MV-4-11 (cell line): ENCODE measurements at regions not wholly inside any gene's neighbourhood (a gene's known extent, or its start where the extent isn't known, plus 50 kb on each side); places are given as distances from the start of the nearest gene placed in this dataset.

Experiments used
- DNase-seq: peaks from one replicate; lab custom pipeline; 2025; lab: John Stamatoyannopoulos, UW

- DNase-seq = no peak
Measured at GRCh38 chr4:185991770-185992169, 77.2 kb upstream of the TLR3 start.

DNA sequence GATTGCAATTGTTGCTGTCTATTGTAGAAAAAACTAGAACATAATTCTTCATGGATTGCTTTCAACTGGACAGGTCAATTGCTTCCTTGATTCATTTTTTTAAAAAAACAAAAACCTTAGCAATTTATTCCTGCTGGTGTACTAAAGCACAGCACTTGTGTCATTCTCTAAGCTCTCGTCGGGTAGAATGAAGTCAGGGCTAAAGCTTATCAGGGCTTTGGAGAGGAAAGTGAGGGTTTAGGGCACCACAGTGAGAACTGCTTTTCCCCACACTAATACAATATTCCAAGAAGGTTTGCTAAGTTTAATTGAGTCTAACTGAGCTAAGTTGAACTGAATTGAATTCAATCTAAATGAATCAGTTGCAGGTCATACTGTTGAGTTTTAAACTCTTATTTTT is 76.4 kb upstream of the TLR3 start:
- DNase-seq = no peak

DNA sequence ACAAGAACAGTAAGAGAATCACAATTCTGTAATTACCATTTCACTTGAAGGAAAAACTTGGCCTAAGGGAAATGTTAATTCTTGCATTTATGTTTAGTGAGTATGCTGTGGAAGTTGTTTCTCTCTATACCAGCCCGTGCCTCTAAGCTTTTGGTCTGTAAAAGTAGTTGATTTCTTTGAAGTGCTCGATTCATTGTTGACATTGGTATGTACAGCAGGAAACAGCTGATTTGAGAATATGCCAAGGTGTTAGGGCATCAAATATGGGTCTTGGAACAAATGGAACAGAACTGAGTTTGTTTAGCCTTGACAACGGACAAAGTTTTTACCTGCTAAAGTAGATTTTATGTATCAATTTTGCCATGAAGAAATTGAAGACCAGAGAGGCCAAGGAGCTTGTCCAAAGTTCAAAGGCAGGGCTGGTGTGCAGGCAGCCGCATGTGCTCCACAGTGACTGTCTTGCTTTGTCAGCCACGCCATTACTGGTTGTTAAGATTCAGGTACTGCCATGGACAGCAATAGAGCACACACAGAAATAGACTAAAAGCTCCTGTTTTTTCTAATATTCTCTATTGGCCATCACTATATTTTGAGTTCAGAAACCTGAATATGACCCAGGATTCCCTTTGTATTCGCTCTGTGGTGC is 75.5 kb upstream of the TLR3 start:
- no peak for DNase-seq

GRCh38 chr4:185994750-185995149 is 74.2 kb upstream of the TLR3 start:
- DNase-seq = no peak

DNA sequence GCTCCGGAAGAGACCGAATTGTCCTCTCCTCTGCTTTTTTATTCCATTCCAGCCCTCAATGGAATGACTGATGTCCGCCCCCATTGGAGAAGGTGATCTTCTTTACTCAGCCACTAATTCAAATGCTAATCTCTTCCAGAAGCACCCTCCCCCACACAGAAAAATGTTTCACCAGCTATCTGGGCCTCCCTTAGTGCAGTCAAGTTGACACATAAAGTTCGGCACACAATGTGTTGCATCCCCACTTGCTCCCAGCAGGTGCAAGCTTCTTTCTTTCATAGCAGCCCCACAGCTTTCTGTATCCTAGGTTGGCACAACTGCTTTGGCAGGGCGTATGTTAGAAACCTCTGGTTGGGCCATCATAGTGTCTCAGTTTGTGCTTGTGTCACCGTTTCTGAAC is 73.3 kb upstream of the TLR3 start:
- DNase-seq = no peak

- no peak for DNase-seq
Measured at GRCh38 chr4:185997296-185997695, 71.7 kb upstream of the TLR3 start.

- no peak for DNase-seq
Measured at GRCh38 chr4:185998791-185999190, 70.2 kb upstream of the TLR3 start.

- DNase-seq = no peak
Measured at GRCh38 chr4:185999207-185999606, 69.7 kb upstream of the TLR3 start.

- no peak for DNase-seq
Measured at GRCh38 chr4:186002853-186003252, 66.1 kb upstream of the TLR3 start.

DNA sequence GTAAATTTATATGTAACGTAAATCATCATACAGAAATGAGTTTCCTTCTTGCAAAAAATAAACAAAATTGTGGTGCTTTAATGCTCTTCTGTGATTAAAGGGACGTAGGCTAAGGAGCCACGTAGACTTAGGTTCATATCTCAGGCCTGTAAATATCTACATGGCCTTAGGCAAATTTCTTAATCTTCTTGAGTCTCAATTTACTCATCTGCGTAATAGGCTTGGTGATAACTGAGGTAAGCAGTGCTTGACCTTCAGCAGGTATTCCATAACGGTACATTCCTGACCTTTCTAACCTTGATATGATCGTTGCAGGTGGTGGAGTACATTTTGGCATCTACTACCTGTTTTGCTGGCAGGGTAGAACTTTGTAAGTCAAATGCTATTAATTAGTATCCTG is 65.2 kb upstream of the TLR3 start:
- DNase-seq = no peak

DNA sequence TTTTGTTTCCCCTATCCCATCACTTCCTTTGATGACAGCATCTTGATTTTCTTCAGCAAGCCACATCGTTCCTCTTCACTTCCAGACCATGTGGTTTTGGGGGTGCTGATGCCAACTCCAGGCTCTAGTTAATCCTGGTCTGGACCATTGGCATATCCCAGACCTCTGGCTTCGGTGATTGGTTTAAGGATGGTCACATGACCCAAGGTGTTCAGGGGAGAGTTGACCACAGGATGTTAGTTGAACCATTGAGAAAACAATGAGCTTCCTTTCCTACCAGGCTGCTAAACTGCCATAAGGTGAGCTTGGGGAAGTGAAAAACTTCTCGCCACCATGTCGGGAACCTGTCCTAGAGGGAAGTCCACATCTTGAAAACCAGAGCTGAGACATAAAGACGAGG is 60.9 kb upstream of the TLR3 start:
- no peak for DNase-seq

DNA sequence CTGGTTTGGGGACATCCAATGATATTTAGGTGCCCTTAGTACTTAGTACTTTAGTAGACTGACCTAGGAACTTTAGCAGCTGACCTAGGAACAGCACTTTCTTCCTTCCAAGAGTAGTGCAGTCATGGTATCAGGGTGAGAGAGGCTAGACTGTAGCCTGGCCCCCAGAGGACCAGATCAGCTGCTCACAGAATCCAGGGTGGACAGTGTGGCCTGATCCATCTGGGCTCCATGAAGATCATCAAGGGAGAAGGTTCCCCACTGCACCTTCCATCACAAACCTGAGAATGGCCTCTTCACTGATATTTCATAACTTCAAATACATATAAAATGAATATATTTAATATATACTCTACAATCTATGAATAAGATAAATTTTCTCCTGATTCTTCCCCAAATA is 59.0 kb upstream of the TLR3 start:
- no peak for DNase-seq

- DNase-seq = no peak
Measured at GRCh38 chr4:186010821-186011220, 58.1 kb upstream of the TLR3 start.

DNA sequence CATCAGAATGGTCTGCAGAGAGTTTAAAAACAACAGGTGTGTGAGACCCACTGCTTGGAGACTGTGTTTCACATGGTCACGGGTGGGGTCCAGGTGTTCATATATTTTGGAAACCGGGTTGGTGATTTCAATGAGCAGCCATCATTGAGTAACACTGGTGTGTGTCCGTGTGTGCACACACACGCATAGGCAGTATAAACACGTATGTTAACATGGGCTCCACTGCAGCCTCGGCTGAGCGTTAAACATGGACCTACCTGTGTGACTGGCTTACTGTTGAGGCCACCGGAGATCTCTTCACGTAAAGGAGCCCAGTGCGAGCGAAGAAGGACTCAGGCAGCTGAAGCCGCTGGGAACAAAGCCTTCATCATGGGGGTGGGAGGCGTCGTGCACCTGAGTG is 56.9 kb upstream of the TLR3 start:
- no peak for DNase-seq

DNA sequence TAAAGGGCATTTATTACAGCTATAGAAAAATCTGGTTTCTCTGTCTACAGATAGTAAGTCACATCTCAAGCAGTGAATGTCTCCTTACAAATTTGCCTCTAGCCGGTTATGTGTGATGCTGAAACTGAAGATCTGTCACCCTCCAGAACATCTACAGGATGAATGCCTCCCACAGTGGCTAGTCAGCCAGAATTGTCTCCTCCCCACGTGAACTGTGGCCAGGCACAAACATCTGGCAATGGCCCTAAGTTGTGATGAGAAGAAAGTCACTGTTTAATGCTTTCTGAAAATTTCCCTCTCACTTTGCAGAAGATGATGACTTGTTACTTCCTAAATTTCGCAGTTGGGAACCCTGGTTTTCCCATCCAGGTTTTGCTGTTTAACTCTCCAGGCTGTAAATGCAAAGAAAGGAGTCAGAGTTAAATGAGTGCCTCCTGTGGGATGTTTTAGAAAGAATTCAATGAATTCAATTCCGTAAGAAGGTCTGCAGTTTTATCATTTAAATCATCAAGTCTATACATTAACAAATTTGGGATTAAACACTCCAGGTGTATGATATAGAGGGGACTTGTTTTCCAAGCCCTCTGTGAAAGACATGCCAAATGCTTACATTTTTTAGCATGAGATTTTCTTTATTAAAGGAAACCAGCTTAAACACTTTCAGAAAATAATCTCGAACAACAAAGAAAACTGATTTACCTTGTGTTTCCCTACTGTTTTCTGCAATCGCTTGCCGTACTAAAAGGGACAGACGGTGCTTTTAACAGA is 55.4 kb upstream of the TLR3 start:
- DNase-seq = no peak

- DNase-seq = no peak
Measured at GRCh38 chr4:186015212-186015817, 53.6 kb upstream of the TLR3 start.

GRCh38 chr4:186016796-186017195 is 52.2 kb upstream of the TLR3 start:
- peak; percentile 36 for DNase-seq

DNA sequence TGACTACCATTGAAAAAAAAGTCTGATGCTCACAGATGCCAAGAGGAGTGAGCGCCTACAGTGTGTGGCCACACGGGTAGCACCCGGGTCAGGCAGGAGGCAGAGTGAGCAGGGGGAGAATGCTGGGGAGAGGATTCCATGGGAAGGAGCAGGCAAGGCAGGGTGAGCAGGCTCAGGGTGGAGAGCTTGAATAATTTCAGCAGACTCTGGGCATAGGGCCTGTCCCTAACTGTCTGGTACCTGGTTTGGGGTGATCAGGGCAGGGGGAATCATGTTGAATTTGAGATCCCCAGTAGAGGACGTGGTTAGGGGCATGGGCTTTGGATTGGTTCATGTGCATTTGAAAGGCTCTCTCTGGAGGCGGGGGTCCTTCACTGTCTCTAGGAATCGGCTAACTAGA is 51.2 kb upstream of the TLR3 start:
- DNase-seq = no peak

GRCh38 chr4:186018261-186018660 is 50.7 kb upstream of the TLR3 start:
- no peak for DNase-seq

- DNase-seq = no peak
Measured at GRCh38 chr4:186018784-186019183, 50.2 kb upstream of the TLR3 start.
